Spleen (tissue), 11 donors: ENCODE measurements at regions not wholly inside any gene's neighbourhood (a gene's known extent, or its start where the extent isn't known, plus 50 kb on each side); places are given as distances from the start of the nearest gene placed in this dataset.

Experiments used
- DNase-seq: peaks from one replicate; pipeline ENCODE4 v3.0.0-alpha.2; 2020
- H3K27ac ChIP-seq, 8 donors: fragments of 200-600 bp; sonication (generic) in 7 of 8; 1 replicate in 4 of 8; 2 replicates in 4 of 8; pipeline versions ENCODE4 v1.5.0 to v1.8.0; 2016 to 2021; ENCODE audit warnings: inconsistent platforms in 4 of 8, mild to moderate bottlenecking in 4 of 8, moderate library complexity in 1 of 8
- H3K27me3 ChIP-seq, 7 donors: fragments of 200-600 bp; sonication (generic) in 6 of 7; replicated peaks in 1 of 7; 1 replicate in 4 of 7; 2 replicates in 3 of 7; pipeline versions ENCODE4 v1.5.0 to v1.8.0; 2016 to 2021; ENCODE audit warnings: inconsistent platforms in 3 of 7, mild to moderate bottlenecking in 1 of 7
- H3K36me3 ChIP-seq, 6 donors: fragments of 200-600 bp; sonication (generic) in 5 of 6; 1 replicate in 4 of 6; 2 replicates in 2 of 6; pipeline versions ENCODE4 v1.5.0 to v1.8.0; 2016 to 2021; ENCODE audit warnings: inconsistent platforms in 2 of 6
- H3K4me1 ChIP-seq, 6 donors: fragments of 200-600 bp; sonication (generic) in 5 of 6; 1 replicate in 3 of 6; 2 replicates in 3 of 6; pipeline versions ENCODE4 v1.5.0 to v1.8.0; 2016 to 2021; ENCODE audit warnings: inconsistent platforms in 3 of 6
- H3K4me3 ChIP-seq, 8 donors: fragments of 200-600 bp; sonication (generic) in 7 of 8; 1 replicate in 4 of 8; 2 replicates in 4 of 8; pipeline versions ENCODE4 v1.5.0 to v1.8.0; 2016 to 2021; ENCODE audit warnings: inconsistent platforms in 4 of 8, mild to moderate bottlenecking in 4 of 8, moderate library complexity in 2 of 8
- H3K9me3 ChIP-seq, 8 donors: fragments of 200-600 bp; sonication (generic) in 7 of 8; 1 replicate in 4 of 8; 2 replicates in 4 of 8; pipeline versions ENCODE4 v1.5.0 to v1.8.0; 2016 to 2021; ENCODE audit warnings: inconsistent platforms in 4 of 8
- CTCF ChIP-seq, 11 experiments: fragments of 200-600 bp in 7 of 11; fragments of 450-650 bp in 4 of 11; sonication (generic) in 4 of 11; IDR thresholded peaks in 8 of 11; conservative IDR thresholded peaks in 3 of 11; 1 replicate in 7 of 11; 2 replicates in 4 of 11; pipeline versions ENCODE4 v1.4.0 to v1.8.0; 2016 to 2021; ENCODE audit warnings: antibody characterized with exemption in 11 of 11, inconsistent platforms in 4 of 11, mild to moderate bottlenecking in 1 of 11
- POLR2A ChIP-seq, 3 donors: fragments of 450-650 bp; IDR thresholded peaks; one replicate each; pipeline ENCODE4 v1.5.1; 2017; ENCODE audit warnings: antibody characterized with exemption in 3 of 3, mild to moderate bottlenecking in 1 of 3
- POLR2AphosphoS5 ChIP-seq, 3 donors: sonication (generic); formaldehyde crosslinking; IDR thresholded peaks; one replicate each; pipeline ENCODE4 v1.5.1; 2017; ENCODE audit warnings: antibody characterized with exemption in 3 of 3
- WGBS, 5 donors: extraction: QIAGEN DNeasy Blood & Tissue Kit in 3 of 5; methylation state at CpG; one replicate each; pipeline versions ENCODE4 v1.1.5 to v1.1.7; 2013 to 2018; 5-methylcytosine and 5-hydroxymethylcytosine counted together
- intact Hi-C: fragments of 100-400 bp; cut with DNase I; formaldehyde crosslinking; loops from one replicate; pipeline ENCODE4 v1.15.0; 2023; ENCODE audit warnings: low total_unique reads
- donor health status: healthy with polysubstance abuse.
- donor health status: DM: no; HTN: no; CAD: no; lungs with moderate emphysema.
- donor health status: DM: no; HTN: no; CAD: no.
- donor health status: Bipolar disorder and iron deficiency.
- donor health status: healthy.
- donor health status: DM: no; HTN: no; CAD: no.
- donor health status: DM: yes; HTN: yes; CAD: no.

GRCh38 chr1:65020774-65021173, 54.4 kb upstream of the JAK1 start:
- H3K27ac ChIP-seq: no peak overlapping the region
- no peak for DNase-seq
- no peaks in the 10 kb centered on the region for H3K36me3 ChIP-seq
- no peaks in the 10 kb centered on the region for H3K4me1 ChIP-seq
- TF ChIP-seq POLR2AphosphoS5 (IDR thresholded peaks at IDR 0.05): no peak
- peak in 5 of 11 experiments; percentile 14 to 33 (median 32) for TF ChIP-seq CTCF (IDR thresholded peaks at IDR 0.05 in 8 of 11, conservative IDR thresholded peaks at IDR 0.05 in 3 of 11)
- no peak for TF ChIP-seq POLR2A (IDR thresholded peaks at IDR 0.05)
- intact Hi-C loops: no loop called here
- H3K9me3 ChIP-seq: no peaks in the 10 kb centered on the region
- H3K4me3 ChIP-seq: no peak overlapping the region
- no peaks in the 10 kb centered on the region for H3K27me3 ChIP-seq
- 90 to 100% (median 94%) methylated on average over 1 of the region's 1 CpG for WGBS, 5 donors

GRCh38 chr1:65021795-65022194, 55.4 kb upstream of the JAK1 start:
- H3K4me1 ChIP-seq: peaks cover 0 to 8% (median 6%) of the 10 kb centered on the region in 6 donors
- H3K27me3 ChIP-seq: no peaks in the 10 kb centered on the region
- no peaks in the 10 kb centered on the region for H3K36me3 ChIP-seq
- H3K27ac ChIP-seq: no peak overlapping the region
- DNase-seq: no peak
- no peaks in the 10 kb centered on the region for H3K9me3 ChIP-seq
- H3K4me3 ChIP-seq: no peak overlapping the region
- WGBS, 5 donors: 28 to 57% (median 41%) methylated on average over 1 of the region's 1 CpG
- intact Hi-C loops: no loop called here
- no peak for TF ChIP-seq CTCF (IDR thresholded peaks at IDR 0.05 in 8 of 11, conservative IDR thresholded peaks at IDR 0.05 in 3 of 11)
- no peak for TF ChIP-seq POLR2A (IDR thresholded peaks at IDR 0.05)
- no peak for TF ChIP-seq POLR2AphosphoS5 (IDR thresholded peaks at IDR 0.05)

GRCh38 chr1:65022216-65022615, 55.9 kb upstream of the JAK1 start:
- H3K27ac ChIP-seq: no peak overlapping the region
- no peaks in the 10 kb centered on the region for H3K27me3 ChIP-seq
- H3K36me3 ChIP-seq: no peaks in the 10 kb centered on the region
- intact Hi-C loops: no loop called here
- DNase-seq: no peak
- TF ChIP-seq POLR2A (IDR thresholded peaks at IDR 0.05) (no peak), POLR2AphosphoS5 (IDR thresholded peaks at IDR 0.05) (no peak), CTCF (IDR thresholded peaks at IDR 0.05 in 8 of 11, conservative IDR thresholded peaks at IDR 0.05 in 3 of 11) (no peak)
- no peak overlapping the region for H3K4me3 ChIP-seq
- no peaks in the 10 kb centered on the region for H3K9me3 ChIP-seq
- peaks cover 0 to 12% (median 7%) of the 10 kb centered on the region in 6 donors for H3K4me1 ChIP-seq

- TF ChIP-seq POLR2AphosphoS5 (IDR thresholded peaks at IDR 0.05): no peak
- TF ChIP-seq CTCF (IDR thresholded peaks at IDR 0.05 in 8 of 11, conservative IDR thresholded peaks at IDR 0.05 in 3 of 11): no peak
- no peak for TF ChIP-seq POLR2A (IDR thresholded peaks at IDR 0.05)
- DNase-seq: no peak
- no peak overlapping the region for H3K27ac ChIP-seq
- H3K4me3 ChIP-seq: no peak overlapping the region
- no peaks in the 10 kb centered on the region for H3K36me3 ChIP-seq
- H3K4me1 ChIP-seq: peaks cover 0 to 31% (median 13%) of the 10 kb centered on the region in 6 donors
- H3K9me3 ChIP-seq: peaks cover 0 to 4% (median 0%) of the 10 kb centered on the region in 8 donors
- intact Hi-C loops: no loop called here
- WGBS, 5 donors: 95 to 96% (median 95%) methylated on average over 3 of the region's 3 CpGs
- H3K27me3 ChIP-seq: no peaks in the 10 kb centered on the region
Observed at GRCh38 chr1:65025794-65026193, 59.4 kb upstream of the JAK1 start.
